OCI-LY3 (cell line): ENCODE measurements at regions not wholly inside any gene's neighbourhood (a gene's known extent, or its start where the extent isn't known, plus 50 kb on each side); places are given as distances from the start of the nearest gene placed in this dataset.
"Not testable (repeated sequence)": the region's sequence is repeated elsewhere in the genome, so short reads cannot be mapped to it uniquely, and the experiment has no call there.

Source experiments
- H2AFZ ChIP-seq: fragments of 200-600, 300-600 bp; shearing (Covaris generic); 2 replicates; pipeline ENCODE4 v1.6.0; 2014; ENCODE audit warnings: antibody characterized with exemption, low read depth, low read length
- H3K27ac ChIP-seq: fragments of 200-600, 300-600 bp; sonication (generic); 2 replicates; pipeline ENCODE4 v1.5.1; 2014; ENCODE audit warnings: mild to moderate bottlenecking, low read length, moderate library complexity, mixed read lengths
- H3K27me3 ChIP-seq: fragments of 200-600, 300-600 bp; sonication (generic); 2 replicates; pipeline ENCODE4 v1.6.1; 2014; ENCODE audit warnings: low read depth, low read length, mixed read lengths
- H3K36me3 ChIP-seq: fragments of 200-600, 300-600 bp; sonication (generic); replicated peaks from 2 replicates; pipeline ENCODE3; 2014; ENCODE audit warnings: low read depth, low read length, mixed read lengths
- H3K4me1 ChIP-seq: fragments of 300-600, 200-600 bp; sonication (generic); 2 replicates; pipeline ENCODE4 v1.6.1; 2014; ENCODE audit warnings: low read length, mixed read lengths
- H3K4me2 ChIP-seq: fragments of 200-600, 300-600 bp; sonication (generic); 2 replicates; pipeline ENCODE4 v1.6.1; 2014; ENCODE audit warnings: low read length, mixed read lengths
- H3K4me3 ChIP-seq: fragments of 300-600, 200-600 bp; sonication (generic); 2 replicates; pipeline ENCODE4 v1.5.1; 2014; ENCODE audit warnings: antibody characterized with exemption, mild to moderate bottlenecking, low read length, moderate library complexity
- H3K79me2 ChIP-seq: fragments of 300-600, 200-600 bp; shearing (Covaris generic); 2 replicates; pipeline ENCODE4 v1.6.1; 2014; ENCODE audit warnings: mild to moderate bottlenecking, low read length, mixed read lengths
- H3K9ac ChIP-seq: fragments of 300-600, 200-600 bp; shearing (Covaris generic); 2 replicates; pipeline ENCODE4 v1.6.0; 2014; ENCODE audit warnings: mild to moderate bottlenecking, low read length, moderate library complexity
- H3K9me3 ChIP-seq: fragments of 200-600, 300-600 bp; shearing (Covaris generic); 2 replicates; pipeline ENCODE4 v1.6.1; 2014; ENCODE audit warnings: low read length, mixed read lengths; ENCODE audit not compliant: insufficient read depth
- H4K20me1 ChIP-seq: fragments of 200-600, 300-600 bp; sonication (generic); 2 replicates; pipeline ENCODE4 v1.6.1; 2016; ENCODE audit warnings: low read length, mixed read lengths; ENCODE audit not compliant: insufficient read depth
- EZH2phosphoT487 ChIP-seq: fragments of 200-600 bp; shearing (Covaris generic); IDR thresholded peaks from 2 replicates; pipeline ENCODE4 v1.6.1; 2018; ENCODE audit warnings: antibody characterized with exemption, mixed run types, low read depth
- TF ChIP-seq, protein P1 (sequence below): fragments of 200-600, 300-600 bp; sonication (generic); IDR thresholded peaks from 2 replicates; pipeline ENCODE4 v1.5.1; 2014; ENCODE audit warnings: antibody characterized with exemption, low read length, low read depth

- H3K9ac ChIP-seq, H3K27me3 ChIP-seq, H3K27ac ChIP-seq, H3K36me3 ChIP-seq, H2AFZ ChIP-seq, H3K4me1 ChIP-seq, H4K20me1 ChIP-seq, H3K4me2 ChIP-seq, H3K79me2 ChIP-seq, H3K9me3 ChIP-seq, H3K4me3 ChIP-seq: not testable (repeated sequence)
These were observed 85.9 kb upstream of the BTG1 start for GRCh38 chr12:92231532-92231931.

DNA sequence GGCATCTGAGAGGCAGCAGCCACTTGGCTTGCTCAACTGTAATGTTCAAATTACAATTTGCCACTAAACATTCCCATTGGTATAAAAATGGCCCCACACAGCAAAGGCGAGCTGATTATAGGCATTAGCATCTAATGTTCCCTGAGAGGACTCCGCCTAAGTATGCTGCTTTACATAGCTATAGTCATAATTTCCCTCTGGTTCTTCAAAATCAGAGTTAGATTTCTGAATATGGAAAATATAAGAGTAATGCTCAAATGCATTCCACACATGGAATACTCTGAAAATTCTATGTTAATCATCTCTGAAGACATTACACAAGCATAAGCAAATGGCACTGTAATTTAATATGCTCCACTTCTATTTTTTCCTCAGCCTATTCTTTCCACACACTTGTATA, 83.7 kb upstream of the BTG1 start:
- H3K27ac ChIP-seq: no peak overlapping the region
- H3K79me2 ChIP-seq: no peaks in the 10 kb centered on the region
- H3K9me3 ChIP-seq: no peaks in the 10 kb centered on the region
- no peaks in the 10 kb centered on the region for H3K4me1 ChIP-seq
- H3K4me2 ChIP-seq: no peak overlapping the region
- no peaks in the 10 kb centered on the region for H3K36me3 ChIP-seq
- no peak overlapping the region for H2AFZ ChIP-seq
- H3K27me3 ChIP-seq: no peaks in the 10 kb centered on the region
- H4K20me1 ChIP-seq: no peaks in the 10 kb centered on the region
- no peak overlapping the region for H3K4me3 ChIP-seq
- TF ChIP-seq, protein P1, sequence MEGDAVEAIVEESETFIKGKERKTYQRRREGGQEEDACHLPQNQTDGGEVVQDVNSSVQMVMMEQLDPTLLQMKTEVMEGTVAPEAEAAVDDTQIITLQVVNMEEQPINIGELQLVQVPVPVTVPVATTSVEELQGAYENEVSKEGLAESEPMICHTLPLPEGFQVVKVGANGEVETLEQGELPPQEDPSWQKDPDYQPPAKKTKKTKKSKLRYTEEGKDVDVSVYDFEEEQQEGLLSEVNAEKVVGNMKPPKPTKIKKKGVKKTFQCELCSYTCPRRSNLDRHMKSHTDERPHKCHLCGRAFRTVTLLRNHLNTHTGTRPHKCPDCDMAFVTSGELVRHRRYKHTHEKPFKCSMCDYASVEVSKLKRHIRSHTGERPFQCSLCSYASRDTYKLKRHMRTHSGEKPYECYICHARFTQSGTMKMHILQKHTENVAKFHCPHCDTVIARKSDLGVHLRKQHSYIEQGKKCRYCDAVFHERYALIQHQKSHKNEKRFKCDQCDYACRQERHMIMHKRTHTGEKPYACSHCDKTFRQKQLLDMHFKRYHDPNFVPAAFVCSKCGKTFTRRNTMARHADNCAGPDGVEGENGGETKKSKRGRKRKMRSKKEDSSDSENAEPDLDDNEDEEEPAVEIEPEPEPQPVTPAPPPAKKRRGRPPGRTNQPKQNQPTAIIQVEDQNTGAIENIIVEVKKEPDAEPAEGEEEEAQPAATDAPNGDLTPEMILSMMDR: no peak
- TF ChIP-seq EZH2phosphoT487: no peak
- H3K9ac ChIP-seq: no peak overlapping the region

DNA sequence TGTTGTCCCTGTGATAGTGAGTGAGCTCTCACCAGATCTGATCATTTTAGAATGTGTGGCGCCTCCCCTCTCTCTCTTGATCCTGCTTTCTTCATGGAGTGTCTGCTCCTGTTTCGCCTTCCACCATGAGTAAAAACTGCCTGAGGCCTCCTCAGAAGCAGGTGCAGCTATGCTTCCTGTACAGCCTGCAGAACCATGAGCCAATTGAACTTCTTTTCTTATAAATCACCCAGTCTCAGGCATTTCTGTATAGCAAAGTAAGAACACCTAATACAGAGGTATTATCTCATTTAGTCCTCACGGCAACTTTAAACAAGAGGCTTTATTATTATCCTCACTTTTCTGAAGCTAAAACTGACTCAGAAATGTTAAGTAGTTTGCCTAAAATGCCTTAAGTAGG, 81.3 kb upstream of the BTG1 start:
- no peaks in the 10 kb centered on the region for H3K27me3 ChIP-seq
- H3K27ac ChIP-seq: no peak overlapping the region
- no peaks in the 10 kb centered on the region for H3K36me3 ChIP-seq
- H3K9me3 ChIP-seq: no peaks in the 10 kb centered on the region
- TF ChIP-seq EZH2phosphoT487: no peak
- TF ChIP-seq, protein P1: no peak
- no peaks in the 10 kb centered on the region for H3K4me1 ChIP-seq
- H3K79me2 ChIP-seq: no peaks in the 10 kb centered on the region
- no peaks in the 10 kb centered on the region for H4K20me1 ChIP-seq
- H3K4me3 ChIP-seq: no peak overlapping the region
- no peak overlapping the region for H3K9ac ChIP-seq
- no peak overlapping the region for H3K4me2 ChIP-seq
- no peak overlapping the region for H2AFZ ChIP-seq

DNA sequence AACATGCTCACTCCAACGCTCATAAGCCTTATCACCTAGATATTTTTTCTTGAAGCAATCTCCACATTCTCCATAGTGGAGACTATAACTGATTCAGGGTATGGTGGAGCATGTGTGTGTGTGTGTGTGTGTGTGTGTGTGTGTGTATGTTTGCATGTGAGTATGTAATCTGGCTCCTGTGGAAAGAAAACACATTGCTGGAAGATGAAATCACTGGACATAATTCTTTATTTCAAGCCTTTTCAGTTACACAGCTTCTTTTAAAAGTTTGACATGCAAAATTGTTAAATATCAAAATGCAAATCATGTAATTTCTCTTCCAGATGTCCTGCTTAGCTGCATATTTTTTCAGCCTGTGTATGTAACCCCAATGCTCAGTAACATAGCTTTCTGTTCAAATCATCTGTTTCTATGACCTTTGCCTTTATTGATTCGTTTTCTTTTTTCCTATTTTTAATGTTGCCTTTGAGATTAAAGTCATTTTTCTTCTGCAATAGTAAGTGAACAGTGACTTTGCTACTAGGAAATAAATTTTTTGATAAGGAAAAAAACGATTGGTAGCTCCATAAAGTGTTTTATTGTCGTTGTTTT, 80.5 kb upstream of the BTG1 start:
- H3K79me2 ChIP-seq: no peaks in the 10 kb centered on the region
- TF ChIP-seq EZH2phosphoT487: no peak
- TF ChIP-seq, protein P1: no peak
- H3K9me3 ChIP-seq: no peaks in the 10 kb centered on the region
- H3K9ac ChIP-seq: no peak overlapping the region
- H3K4me3 ChIP-seq: no peak overlapping the region
- no peak overlapping the region for H3K4me2 ChIP-seq
- H3K4me1 ChIP-seq: no peaks in the 10 kb centered on the region
- H3K36me3 ChIP-seq: no peaks in the 10 kb centered on the region
- no peak overlapping the region for H2AFZ ChIP-seq
- H3K27me3 ChIP-seq: no peaks in the 10 kb centered on the region
- no peak overlapping the region for H3K27ac ChIP-seq
- no peaks in the 10 kb centered on the region for H4K20me1 ChIP-seq
